HEK293 (cell line): ENCODE measurements at regions not wholly inside any gene's neighbourhood (a gene's known extent, or its start where the extent isn't known, plus 50 kb on each side); places are given as distances from the start of the nearest gene placed in this dataset.

Source experiments
- CTCF ChIA-PET: fragments of 350-600 bp; formaldehyde crosslinking; extraction: SDS; loops from one replicate; lab custom pipeline; 2021; ENCODE audit warnings: antibody characterized with exemption; lab: Yijun Ruan, JAX
- POLR2A ChIA-PET: fragments of 300-600 bp; formaldehyde crosslinking; extraction: SDS; loops from one replicate; lab custom pipeline; 2020; ENCODE audit warnings: antibody characterized with exemption, inconsistent platforms; lab: Yijun Ruan, JAX
- H3K27ac ChIP-seq: fragments of 200-500 bp; sonication (Bioruptor generic); 2 replicates; pipeline ENCODE4 v1.5.1; 2014; ENCODE audit warnings: low read depth, low read length, control low read depth, inconsistent platforms; ENCODE audit errors: extremely low read depth
- H3K36me3 ChIP-seq, 2 experiments: fragments of 200-500 bp in 1 of 2; sonication (Bioruptor generic) in 1 of 2; 1 replicate in 1 of 2; 2 replicates in 1 of 2; pipeline ENCODE4 v1.5.1; 2014 to 2017; ENCODE audit warnings: inconsistent platforms in 2 of 2, low read length in 2 of 2; ENCODE audit not compliant: control insufficient read depth in 2 of 2, insufficient read depth in 1 of 2
- H3K4me1 ChIP-seq: fragments of 200-500 bp; sonication (Bioruptor generic); 2 replicates; pipeline ENCODE4 v1.5.1; 2014; ENCODE audit warnings: mild to moderate bottlenecking, low read length, inconsistent platforms; ENCODE audit not compliant: control insufficient read depth, insufficient read depth
- H3K4me3 ChIP-seq: 2 replicates; pipeline ENCODE4 v1.5.1; 2011; ENCODE audit warnings: low read depth, mild to moderate bottlenecking, control low read depth, low read length, moderate library complexity
- H3K9me3 ChIP-seq: fragments of 200-500 bp; sonication (Bioruptor generic); 2 replicates; pipeline ENCODE4 v1.5.1; 2014; ENCODE audit warnings: low read depth, low read length, inconsistent platforms; ENCODE audit not compliant: control insufficient read depth, insufficient read depth
- FEZF1 ChIP-seq: fragments of 450-650 bp; formaldehyde crosslinking; IDR thresholded peaks from 2 replicates; pipeline ENCODE4 v1.5.1; 2016; ENCODE audit warnings: missing biosample characterization, missing genetic modification characterization
- GLI4 ChIP-seq: fragments of 450-650 bp; formaldehyde crosslinking; IDR thresholded peaks from 2 replicates; pipeline ENCODE4 v1.5.1; 2016; ENCODE audit warnings: missing biosample characterization, missing genetic modification characterization
- PRDM1 ChIP-seq: fragments of 450-650 bp; formaldehyde crosslinking; IDR thresholded peaks from 2 replicates; pipeline ENCODE4; 2016; ENCODE audit warnings: missing biosample characterization, missing genetic modification characterization
- ZBTB17 ChIP-seq: fragments of 450-650 bp; formaldehyde crosslinking; IDR thresholded peaks from 2 replicates; pipeline ENCODE4 v1.5.1; 2016; ENCODE audit warnings: missing biosample characterization, missing genetic modification characterization
- ZBTB48 ChIP-seq: fragments of 450-650 bp; formaldehyde crosslinking; IDR thresholded peaks from 2 replicates; pipeline ENCODE4 v1.5.1; 2016; ENCODE audit warnings: missing biosample characterization, missing genetic modification characterization
- ZBTB6 ChIP-seq: fragments of 450-650 bp; formaldehyde crosslinking; IDR thresholded peaks from 2 replicates; pipeline ENCODE4 v1.5.1; 2017; ENCODE audit warnings: missing biosample characterization, missing genetic modification characterization
- ZNF114 ChIP-seq: fragments of 450-650 bp; formaldehyde crosslinking; IDR thresholded peaks from 2 replicates; pipeline ENCODE4 v1.5.0; 2017; ENCODE audit warnings: missing biosample characterization, missing genetic modification characterization
- ZNF121 ChIP-seq: fragments of 450-650 bp; formaldehyde crosslinking; IDR thresholded peaks from 2 replicates; pipeline ENCODE4 v1.5.1; 2016; ENCODE audit warnings: missing biosample characterization, missing genetic modification characterization
- ZNF140 ChIP-seq: fragments of 450-650 bp; formaldehyde crosslinking; IDR thresholded peaks from 2 replicates; pipeline ENCODE4 v1.5.1; 2016; ENCODE audit warnings: missing biosample characterization, missing genetic modification characterization
- ZNF2 ChIP-seq: fragments of 450-650 bp; formaldehyde crosslinking; IDR thresholded peaks from 2 replicates; pipeline ENCODE4 v1.5.1; 2016; ENCODE audit warnings: missing biosample characterization, missing genetic modification characterization
- ZNF248 ChIP-seq: fragments of 450-650 bp; formaldehyde crosslinking; IDR thresholded peaks from 2 replicates; pipeline ENCODE4 v1.5.1; 2017; ENCODE audit warnings: missing biosample characterization, missing genetic modification characterization
- ZNF335 ChIP-seq: fragments of 450-650 bp; formaldehyde crosslinking; conservative IDR thresholded peaks from 2 replicates; pipeline ENCODE4 v1.5.1; 2016; ENCODE audit warnings: missing biosample characterization, missing genetic modification characterization
- ZNF366 ChIP-seq: fragments of 450-650 bp; formaldehyde crosslinking; conservative IDR thresholded peaks from 2 replicates; pipeline ENCODE4 v1.5.1; 2016; ENCODE audit warnings: missing biosample characterization, missing genetic modification characterization
- ZNF37A ChIP-seq: fragments of 450-650 bp; IDR thresholded peaks from 2 replicates; pipeline ENCODE4 v1.5.1; 2018; ENCODE audit warnings: missing biosample characterization, missing genetic modification characterization
- ZNF416 ChIP-seq: fragments of 450-650 bp; formaldehyde crosslinking; IDR thresholded peaks from 2 replicates; pipeline ENCODE4 v1.5.1; 2016; ENCODE audit warnings: missing biosample characterization, missing genetic modification characterization
- ZNF510 ChIP-seq: fragments of 450-650 bp; formaldehyde crosslinking; IDR thresholded peaks from 2 replicates; pipeline ENCODE4 v1.5.1; 2018; ENCODE audit warnings: mild to moderate bottlenecking, missing genetic modification characterization, missing biosample characterization; ENCODE audit not compliant: insufficient replicate concordance
- ZNF558 ChIP-seq: fragments of 450-650 bp; formaldehyde crosslinking; IDR thresholded peaks from 2 replicates; pipeline ENCODE4 v1.5.1; 2016; ENCODE audit warnings: missing biosample characterization, missing genetic modification characterization
- ZNF837 ChIP-seq: fragments of 450-650 bp; formaldehyde crosslinking; IDR thresholded peaks from 2 replicates; pipeline ENCODE4 v1.5.1; 2016; ENCODE audit warnings: missing biosample characterization, missing genetic modification characterization
- ZSCAN23 ChIP-seq: fragments of 450-650 bp; formaldehyde crosslinking; IDR thresholded peaks from 2 replicates; pipeline ENCODE4 v1.5.1; 2016; ENCODE audit warnings: missing biosample characterization, missing genetic modification characterization

GRCh38 chr12:127560041-127560478 lies 706.9 kb upstream of the TMEM132C start:
- H3K9me3 ChIP-seq: no peaks in the 10 kb centered on the region
- TF ChIP-seq ZBTB17 (no peak), ZNF416 (tag by site-specific recombination) (no peak), ZBTB48 (tag by site-specific recombination) (no peak), ZNF335 (tag by site-specific recombination) (no peak)
- no peaks in the 10 kb centered on the region for H3K4me1 ChIP-seq
- ChIA-PET POLR2A (no interaction called here), CTCF (no interaction called here)
- H3K27ac ChIP-seq: no peak overlapping the region
- no peak overlapping the region for H3K4me3 ChIP-seq
- H3K36me3 ChIP-seq: no peaks in the 10 kb centered on the region

GRCh38 chr12:127562816-127563215 lies 704.2 kb upstream of the TMEM132C start:
- H3K36me3 ChIP-seq: no peaks in the 10 kb centered on the region
- no peak for TF ChIP-seq ZNF248 (tag by site-specific recombination)
- TF ChIP-seq, all 188 proteins: peak for 0
- H3K27ac ChIP-seq: no peak overlapping the region
- H3K4me3 ChIP-seq: no peak overlapping the region
- ChIA-PET CTCF (no interaction called here), POLR2A (no interaction called here)
- H3K4me1 ChIP-seq: no peaks in the 10 kb centered on the region
- no peaks in the 10 kb centered on the region for H3K9me3 ChIP-seq

GRCh38 chr12:127565241-127565640 lies 701.7 kb upstream of the TMEM132C start:
- H3K9me3 ChIP-seq: no peaks in the 10 kb centered on the region
- no peaks in the 10 kb centered on the region for H3K4me1 ChIP-seq
- TF ChIP-seq ZBTB6 (tag by site-specific recombination) (no peak), ZNF140 (tag by site-specific recombination) (no peak), ZSCAN23 (tag by site-specific recombination) (no peak), ZNF114 (no peak), ZNF510 (tag by site-specific recombination) (no peak), FEZF1 (tag by site-specific recombination) (no peak), ZNF121 (tag by site-specific recombination) (no peak), ZNF837 (tag by site-specific recombination) (no peak), GLI4 (tag by site-specific recombination) (no peak)
- no peak overlapping the region for H3K4me3 ChIP-seq
- H3K27ac ChIP-seq: no peak overlapping the region
- ChIA-PET CTCF (no interaction called here), POLR2A (no interaction called here)
- no peaks in the 10 kb centered on the region for H3K36me3 ChIP-seq

- CTCF ChIA-PET: no interaction called here
- Histone ChIP-seq H3K9me3 (no peaks in the 10 kb centered on the region), H3K4me1 (no peaks in the 10 kb centered on the region), H3K36me3 (no peaks in the 10 kb centered on the region), H3K27ac (no peak overlapping the region), H3K4me3 (no peak overlapping the region)
- no peak for TF ChIP-seq ZNF558 (tag by site-specific recombination)
- TF ChIP-seq FEZF1 (tag by site-specific recombination): no peak
- no peak for TF ChIP-seq ZNF37A (tag by site-specific recombination)
- POLR2A ChIA-PET: no interaction called here
Observed at GRCh38 chr12:127567531-127567930, 699.4 kb upstream of the TMEM132C start.

DNA sequence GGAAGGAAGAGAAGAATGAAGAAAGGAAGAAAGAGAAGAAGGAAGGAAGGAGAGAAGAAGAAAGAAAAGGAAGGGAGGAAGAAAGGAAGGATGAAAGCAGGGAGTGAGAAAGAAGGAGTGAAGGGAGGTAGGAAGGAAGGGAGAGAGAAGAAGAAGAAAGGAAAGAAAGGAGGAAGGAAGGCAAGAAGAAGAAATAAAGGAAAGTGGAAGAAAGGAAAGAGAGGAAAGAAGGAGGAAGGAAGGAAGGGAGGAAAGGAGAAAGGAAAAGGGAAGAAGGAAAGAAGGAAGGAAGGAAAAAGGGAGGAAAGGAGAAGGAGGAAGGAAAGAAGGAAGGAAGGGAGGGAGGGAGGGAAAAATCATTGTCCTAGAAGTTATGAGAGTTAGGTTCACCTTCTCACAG lies 696.6 kb upstream of the TMEM132C start:
- H3K4me1 ChIP-seq: no peaks in the 10 kb centered on the region
- no peak overlapping the region for H3K27ac ChIP-seq

More for the DNA sequence above, 696.6 kb upstream of the TMEM132C start:
- POLR2A ChIA-PET: no interaction called here
- Histone ChIP-seq H3K36me3 (no peaks in the 10 kb centered on the region), H3K9me3 (no peaks in the 10 kb centered on the region), H3K4me3 (no peak overlapping the region)
- peak; percentile 60 for TF ChIP-seq ZNF366 (tag by site-specific recombination)
- TF ChIP-seq ZNF2 (tag by site-specific recombination): no peak
- TF ChIP-seq PRDM1 (tag by site-specific recombination): peak; percentile 70; the same call in 1 of the 2 replicates
- CTCF ChIA-PET: no interaction called here
